Activated gamma-delta T cell (primary cell): ENCODE measurements at regions not wholly inside any gene's neighbourhood (a gene's known extent, or its start where the extent isn't known, plus 50 kb on each side); places are given as distances from the start of the nearest gene placed in this dataset.
"Not testable (repeated sequence)": the region's sequence is repeated elsewhere in the genome, so short reads cannot be mapped to it uniquely, and the experiment has no call there.

Source experiments
- DNase-seq: peaks from one replicate; lab custom pipeline; 2025; lab: John Stamatoyannopoulos, UW

DNA sequence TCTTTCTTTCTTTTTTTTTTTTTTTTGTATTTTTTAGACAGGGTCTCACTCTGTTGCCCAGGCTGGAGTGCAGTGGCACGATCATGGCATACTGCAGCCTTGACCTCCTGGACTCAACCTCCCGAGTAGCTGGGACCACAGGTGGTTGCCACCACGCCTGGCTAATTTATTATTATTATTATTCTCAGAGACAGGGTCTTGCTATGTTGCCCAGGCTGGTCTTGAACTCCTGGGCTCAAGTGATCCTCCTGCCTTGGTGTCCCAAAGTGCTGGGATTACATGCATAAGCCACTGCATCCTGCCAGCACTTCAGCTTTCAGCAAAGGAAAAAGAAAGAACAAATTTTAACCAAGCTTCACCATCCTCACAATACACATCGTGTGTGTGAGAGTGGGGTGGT, 97.9 kb upstream of the SERBP1 start:
- DNase-seq: no peak

DNA sequence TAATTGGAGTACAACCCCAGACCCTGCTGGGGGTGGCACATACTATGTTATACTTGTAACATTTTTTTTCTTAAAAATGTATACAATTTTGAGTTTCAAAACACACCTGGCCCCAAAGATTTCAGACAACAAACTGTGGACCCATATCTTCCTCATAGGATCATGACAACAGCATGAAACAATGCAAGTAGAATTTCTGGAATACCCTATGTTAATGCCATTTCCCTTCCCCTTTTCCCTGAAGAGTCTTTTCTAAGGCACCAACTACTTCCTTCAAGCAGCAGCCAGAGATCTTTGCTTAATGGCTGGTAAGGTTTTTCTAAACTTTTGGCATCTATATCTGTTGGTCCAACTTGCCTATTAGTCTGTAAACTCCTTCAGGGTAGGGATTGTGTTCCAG, 99.9 kb upstream of the SERBP1 start:
- no peak for DNase-seq

DNA sequence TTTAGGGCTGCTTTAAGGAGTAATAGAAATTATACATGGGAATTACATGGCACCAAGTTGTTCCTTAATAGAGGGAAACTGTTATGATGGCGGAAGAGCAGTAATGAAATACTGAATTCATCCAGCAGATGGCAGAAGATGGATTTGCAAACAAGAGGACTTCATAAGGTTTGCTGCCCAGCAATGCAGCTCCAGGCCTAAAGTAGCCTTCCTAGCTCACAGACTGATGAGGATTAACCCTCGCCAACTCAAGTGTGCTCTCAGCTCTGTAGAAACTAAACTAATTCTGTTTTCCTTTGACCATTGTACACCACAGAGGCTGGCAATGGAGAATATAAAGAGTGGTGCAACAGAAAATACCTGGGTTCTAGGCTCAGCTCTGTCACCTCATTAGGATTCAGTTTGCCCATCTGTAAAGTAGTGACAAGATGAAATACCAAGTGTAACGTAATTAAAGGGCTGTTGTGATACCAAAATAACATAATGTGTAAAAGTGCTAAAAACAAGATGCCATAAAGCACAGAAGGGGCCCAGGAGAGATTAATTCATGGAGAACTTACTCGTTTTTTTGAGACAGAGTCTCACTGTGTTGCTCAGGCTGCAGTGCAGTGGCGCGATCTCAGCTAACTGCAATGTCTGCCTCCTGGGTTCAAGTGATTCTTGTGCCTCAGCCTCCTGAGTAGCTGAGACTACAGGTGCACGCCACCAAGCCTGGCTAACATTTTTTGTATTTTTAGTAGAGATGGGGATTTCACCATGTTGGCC, 102.4 kb upstream of the SERBP1 start:
- no peak for DNase-seq

DNA sequence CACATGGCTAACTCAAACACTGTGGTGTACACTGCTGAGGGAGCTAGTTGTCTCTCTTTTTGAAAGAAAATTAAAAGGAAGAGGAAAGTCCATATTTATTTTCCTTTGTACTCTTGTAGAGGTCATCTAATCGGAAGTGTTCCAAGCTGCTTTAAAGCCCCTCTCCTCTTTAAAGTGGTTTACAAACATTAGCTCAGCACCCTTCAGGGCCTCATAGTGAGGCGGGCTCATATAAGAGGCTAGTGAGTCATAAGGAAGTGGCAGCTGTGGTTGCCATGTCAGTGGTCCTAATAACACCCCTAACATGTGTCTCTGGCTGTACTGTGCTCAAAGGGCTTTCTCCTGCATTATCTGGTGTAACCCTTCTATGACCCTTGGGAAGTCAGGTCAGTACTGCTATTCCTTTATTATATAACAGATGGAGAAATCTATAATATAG, 104.4 kb upstream of the SERBP1 start:
- no peak for DNase-seq

DNA sequence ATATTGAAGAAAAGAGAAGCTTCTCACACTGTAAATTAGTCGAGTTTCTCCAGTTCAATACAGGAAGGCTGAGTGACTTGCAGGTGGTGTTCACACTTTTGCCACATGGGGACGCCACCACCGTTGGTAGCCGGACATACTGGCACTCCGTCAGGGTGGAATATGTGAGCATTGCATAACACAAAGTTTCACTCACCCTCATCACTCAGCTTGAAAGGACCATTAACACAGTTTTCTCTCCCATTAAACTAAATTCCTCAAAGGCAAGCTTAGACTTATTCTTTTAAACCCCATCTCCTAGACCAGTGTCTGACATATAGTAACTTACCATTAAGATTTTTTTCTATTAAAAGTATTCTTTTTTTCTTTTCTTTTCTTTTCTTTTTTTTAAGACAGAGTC, 105.3 kb upstream of the SERBP1 start:
- DNase-seq: no peak

DNA sequence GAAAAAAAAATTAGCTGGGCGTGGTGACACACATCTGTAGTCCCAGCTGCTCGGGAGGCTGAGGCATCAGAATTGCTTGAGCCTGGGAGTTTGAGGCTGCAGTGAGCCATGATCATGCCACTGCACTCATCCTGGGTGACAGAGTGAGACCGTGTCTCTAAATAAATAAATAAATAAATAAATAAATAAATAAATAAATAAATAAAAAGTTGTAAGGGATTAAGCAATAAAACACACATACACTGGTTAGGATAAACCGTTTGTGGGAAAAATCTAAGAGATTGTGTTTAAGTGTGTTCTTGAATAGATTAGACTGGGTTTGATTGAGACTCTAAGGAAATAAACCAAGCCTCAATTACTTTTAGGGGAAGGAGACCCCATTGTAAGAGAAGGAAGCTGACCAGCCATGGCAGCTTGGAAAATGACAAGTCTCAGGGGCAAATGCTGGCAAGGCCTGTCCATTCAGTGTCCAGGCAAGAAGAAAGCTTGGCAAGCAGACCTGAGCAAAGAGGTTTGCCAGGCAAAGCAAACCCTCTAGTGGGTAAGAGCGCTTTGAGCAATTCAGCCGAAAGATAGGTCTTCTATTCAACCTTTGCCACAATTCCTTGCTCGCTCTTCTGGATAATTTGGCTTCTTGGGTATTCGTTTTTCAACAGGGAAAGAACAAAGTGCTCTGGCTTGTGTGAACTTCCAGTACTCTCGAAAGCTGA, 106.9 kb upstream of the SERBP1 start:
- DNase-seq: no peak

DNA sequence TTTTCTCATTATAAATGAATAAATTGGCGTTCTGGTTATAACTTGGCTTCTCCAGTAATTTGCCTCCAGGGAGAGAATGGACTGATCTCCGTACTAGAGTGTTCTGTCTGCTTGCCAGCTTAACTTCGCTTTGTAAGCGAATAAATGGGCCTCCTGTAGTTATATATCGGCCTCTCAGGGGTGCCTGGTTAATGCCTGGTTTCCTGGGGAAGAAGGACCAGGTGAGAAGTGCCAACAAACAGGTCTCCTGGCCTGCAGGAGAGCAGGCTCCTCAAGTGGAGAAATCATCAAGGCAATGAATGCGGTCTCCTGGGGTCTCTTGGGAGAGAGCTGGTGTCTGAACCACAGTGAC, 107.4 kb upstream of the SERBP1 start:
- DNase-seq: no peak

DNA sequence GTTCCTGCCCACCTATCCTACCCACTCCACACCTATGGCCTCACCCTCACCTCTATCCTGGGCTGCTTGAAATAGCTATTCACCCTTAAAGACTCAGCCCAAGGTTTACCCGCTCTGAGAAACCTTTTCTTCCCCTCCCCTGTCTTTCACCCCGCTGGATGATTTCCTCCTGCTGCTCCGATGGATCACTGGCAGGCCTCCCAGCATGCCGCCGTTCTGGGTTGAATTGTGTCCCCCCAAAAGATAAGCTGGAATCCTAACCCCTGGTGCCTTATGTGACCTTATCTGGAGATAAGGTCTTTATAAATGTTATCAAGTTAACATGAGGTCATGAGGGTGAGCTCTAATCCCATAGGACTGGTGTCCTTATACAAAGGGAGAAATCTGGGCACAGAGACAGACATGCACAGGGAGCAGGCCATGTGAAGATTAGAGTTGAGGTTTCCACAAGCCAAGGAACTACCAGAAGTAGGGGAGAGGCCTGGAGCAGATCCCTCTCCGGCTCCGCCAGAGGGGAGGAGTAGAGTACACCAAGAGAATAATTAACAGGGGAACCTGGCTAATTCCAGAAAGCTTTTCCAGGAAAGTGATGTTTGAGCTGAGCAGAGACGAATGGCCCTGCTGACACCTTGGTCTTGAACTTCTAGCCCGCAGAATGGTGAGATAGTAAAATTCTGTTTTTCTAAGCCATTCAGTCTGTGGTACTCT, 110.0 kb upstream of the SERBP1 start:
- DNase-seq: no peak

DNA sequence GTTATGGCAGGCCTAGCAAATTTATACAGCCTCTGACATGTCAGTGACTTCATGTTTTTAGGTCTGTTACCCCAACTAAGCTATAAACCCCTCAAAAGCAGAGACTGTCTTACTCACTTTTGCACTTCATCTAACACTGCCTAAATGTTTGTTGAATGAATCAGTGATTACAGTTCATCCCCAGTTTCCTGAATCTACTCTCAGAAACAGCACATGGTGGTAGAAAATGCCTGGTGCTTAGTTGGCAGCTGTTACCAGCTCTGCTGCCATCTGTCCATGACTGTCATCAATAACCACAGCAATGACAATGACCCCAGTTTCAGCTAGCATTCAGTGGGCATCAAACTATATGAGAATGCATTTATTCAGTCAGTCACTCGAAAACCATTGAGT, 110.5 kb upstream of the SERBP1 start:
- DNase-seq: no peak

DNA sequence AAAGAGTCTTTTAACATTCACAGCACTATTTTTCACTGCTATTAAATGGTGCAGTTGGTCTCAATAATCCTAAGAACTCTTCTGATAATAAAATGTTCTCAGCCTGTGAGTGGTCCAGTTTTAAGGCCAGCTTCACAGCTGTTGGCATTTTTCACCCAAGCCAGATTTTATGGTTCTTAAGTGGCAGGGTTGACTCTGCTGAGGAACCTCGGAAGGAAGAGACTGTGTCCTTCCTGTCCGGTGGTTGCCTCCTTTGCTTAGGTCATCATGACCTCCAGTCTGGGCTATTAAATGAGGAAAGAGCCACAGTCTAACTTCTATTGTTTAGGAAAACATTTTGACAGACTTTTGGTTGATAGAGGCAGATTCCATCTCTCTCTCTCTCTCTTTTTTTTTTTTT, 112.5 kb upstream of the SERBP1 start:
- no peak for DNase-seq

DNA sequence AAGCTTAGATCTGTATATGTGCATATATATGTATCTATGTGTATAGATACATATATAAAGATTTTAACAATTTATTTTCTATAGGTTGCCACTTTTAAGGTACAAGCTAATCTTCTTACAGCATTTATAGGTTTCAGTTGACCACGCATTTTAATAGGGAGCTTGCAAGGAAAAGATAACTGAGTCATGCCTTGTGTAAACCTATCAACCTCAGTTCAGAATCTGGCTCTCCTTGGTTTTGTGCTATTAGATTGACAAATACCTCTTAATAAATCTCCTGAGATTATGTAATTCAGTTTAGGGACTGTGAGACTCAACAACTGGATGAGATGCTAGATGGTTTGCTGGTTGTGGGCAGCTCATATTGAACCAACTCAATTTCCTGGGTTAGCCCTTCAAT, 114.7 kb upstream of the SERBP1 start:
- no peak for DNase-seq

DNA sequence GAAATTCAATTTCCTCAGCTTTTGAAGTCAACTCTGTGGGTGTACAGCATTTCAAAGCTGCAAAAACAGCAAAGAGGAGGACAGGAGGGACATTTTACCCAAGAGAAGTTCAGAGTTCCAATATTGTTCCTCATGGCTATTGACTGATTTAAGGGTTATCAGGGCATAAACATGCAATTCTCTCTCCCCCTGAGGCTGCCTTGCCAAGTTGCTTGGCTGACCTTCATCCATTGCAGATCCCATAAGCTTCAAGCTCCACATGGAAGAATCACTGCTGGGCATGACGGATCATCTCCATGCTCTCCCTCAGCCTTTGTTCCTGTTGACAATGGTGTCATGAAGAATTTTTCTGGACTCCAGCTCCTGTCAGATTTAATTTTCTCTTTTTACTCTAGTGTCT, 115.2 kb upstream of the SERBP1 start:
- no peak for DNase-seq

DNA sequence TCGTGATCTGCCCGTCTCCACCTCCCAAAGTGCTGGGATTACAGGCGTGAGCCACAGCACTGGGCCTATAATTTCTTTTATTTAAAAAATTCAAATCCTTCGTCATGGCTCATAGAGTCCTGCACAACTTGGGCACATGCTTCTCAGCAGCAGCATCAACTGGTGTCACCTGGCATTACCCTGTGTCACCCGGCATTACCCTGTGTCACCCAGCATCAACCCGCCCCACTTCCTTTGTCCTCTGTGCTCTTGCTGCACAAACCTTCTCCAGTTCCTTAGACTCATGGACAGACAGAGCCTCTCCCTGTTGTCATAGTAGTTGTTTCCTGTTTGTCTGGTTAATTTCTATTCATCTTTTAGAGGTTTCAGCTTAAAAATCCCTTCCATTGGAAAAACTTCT, 121.2 kb upstream of the SERBP1 start:
- no peak for DNase-seq

DNA sequence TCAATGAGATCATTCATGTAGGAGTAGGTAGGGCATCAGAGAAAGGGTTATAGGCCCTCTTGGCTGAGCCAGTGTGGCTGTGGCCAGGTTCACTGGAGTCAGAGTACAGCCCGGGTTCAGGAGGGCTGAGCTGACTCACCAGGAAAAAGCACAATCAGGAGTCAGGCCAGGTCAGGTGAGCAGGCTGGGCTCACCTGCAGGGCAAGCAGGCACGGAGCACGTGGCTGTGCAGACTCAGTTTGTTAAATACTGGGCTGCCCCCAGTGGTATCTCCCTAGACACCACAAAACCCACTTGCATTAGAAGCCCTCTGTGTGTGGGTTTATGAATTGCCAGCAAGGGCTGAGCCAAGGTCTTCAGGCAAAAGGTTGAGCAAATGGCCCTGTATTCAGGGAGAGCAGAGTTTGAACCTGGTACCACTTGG, 122.1 kb upstream of the SERBP1 start:
- DNase-seq: no peak

DNA sequence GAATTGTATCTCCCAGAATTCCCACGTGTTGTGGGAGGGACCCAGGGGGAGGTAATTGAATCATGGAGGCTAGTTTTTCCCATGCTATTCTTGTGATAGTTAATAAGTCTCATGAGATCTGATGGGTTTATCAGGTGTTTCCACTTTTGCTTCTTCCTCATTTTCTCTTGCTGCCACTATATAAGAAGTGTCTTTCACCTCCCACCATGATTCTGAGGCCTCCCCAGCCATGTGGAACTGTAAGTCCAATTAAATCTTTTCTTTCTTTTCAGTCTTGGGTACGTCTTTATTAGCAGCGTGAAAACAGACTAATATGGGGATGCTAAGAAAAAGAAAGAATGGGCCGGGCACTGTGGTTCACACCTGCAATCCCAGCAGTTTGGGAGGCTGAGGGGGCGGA, 124.0 kb upstream of the SERBP1 start:
- not testable (repeated sequence) for DNase-seq

DNA sequence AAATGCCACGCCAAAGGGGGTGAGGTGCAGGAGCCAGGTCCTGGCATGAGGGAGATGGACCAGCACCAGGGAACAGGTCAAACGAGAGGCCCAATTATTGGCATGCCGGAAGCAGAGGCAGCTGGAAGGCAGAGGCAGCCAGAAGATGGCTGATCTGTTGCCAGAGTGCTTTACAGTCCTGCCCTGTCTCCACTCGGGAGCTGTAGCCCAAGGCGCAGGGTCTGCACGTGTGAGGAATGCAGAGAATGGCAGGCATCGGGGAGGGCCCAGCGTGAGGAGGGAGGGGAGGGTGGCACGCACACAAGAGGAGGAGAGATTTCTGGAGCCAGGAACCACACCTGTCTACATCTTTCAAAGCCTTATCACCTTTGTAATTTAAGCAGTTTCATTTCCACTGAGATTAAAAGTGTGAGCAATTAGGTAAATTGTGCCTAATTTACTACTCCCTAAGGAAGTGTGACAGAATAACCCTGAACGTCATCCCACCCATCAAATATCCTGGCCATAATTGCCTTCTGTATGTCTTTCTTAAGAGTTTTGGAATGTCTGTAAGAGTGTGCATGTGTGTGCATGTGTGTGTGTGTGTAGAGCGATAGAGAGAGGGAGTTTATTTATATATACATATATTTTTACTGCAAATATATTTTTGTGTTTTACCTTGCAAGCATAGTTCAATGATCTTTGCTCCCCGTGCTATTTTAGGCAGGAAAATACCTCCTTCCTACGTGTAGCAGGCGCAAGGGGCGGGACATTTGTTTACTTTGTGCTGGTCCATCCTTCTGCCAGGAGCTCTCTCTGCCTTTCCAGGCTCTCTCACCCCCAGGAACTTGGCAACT, 125.5 kb upstream of the SERBP1 start:
- DNase-seq: no peak

DNA sequence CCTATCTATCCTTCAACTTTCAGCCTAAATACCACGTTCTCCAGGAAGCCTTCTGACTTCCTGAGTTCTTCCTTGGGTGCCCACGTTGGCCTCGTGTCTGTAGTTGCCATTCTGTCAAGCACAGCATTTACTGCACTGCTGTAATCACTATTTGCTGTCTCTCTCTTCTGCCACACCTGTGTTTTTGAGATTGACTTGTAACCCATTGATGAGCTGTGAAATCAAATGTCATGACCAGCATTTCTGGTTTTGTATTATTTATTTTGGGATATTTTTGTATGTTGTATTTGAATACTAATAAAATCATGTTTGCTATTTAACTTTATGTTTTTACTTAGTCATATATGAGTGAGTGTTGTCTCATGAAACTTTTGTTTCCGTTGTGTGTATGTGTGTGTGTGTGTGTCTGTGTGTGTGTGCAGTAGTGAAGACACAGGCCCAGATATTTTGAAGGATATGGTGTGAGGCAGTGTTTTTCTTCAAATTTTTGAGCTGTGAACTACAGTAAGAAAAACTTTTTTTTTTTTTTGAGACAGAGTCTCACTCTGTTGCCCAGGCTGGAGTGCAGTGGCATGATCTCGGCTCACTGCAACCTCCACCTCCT, 126.2 kb upstream of the SERBP1 start:
- DNase-seq: no peak

DNA sequence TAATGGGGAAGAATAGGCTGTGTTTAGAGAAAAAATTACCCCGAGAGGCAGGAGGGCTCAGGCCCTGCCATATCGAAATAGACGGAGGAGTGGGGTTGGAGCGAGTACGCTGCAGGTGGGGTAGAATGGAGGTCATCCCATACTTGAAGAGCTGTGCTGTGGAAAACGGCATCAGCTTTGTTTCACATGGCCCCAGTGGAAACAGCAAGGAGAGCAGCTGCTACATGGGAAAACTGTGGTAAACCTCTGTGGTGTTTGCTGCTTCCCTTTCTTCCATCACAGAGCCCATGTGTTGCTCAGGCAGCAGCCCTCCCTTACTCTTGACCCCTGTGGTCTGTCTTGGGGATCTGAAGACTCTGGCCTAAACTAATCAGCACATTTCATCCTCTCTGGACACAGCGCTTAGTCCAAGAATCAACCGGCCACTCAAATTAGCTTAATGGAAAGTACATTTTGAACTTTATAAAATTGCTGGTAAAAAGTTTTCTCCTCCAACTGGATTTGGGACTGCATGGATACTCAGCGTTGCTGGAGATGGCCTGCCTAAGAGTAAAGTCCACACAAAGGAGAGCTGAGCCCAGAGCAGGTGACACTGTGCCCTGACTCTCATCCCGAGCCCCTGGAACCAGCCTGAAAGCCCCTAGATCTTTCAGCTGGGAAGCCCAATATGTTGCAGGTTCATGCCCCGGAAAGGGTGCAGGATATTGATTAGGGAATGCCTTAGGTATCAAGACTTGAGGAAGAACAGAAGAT, 127.1 kb upstream of the GADD45A start:
- DNase-seq: no peak

DNA sequence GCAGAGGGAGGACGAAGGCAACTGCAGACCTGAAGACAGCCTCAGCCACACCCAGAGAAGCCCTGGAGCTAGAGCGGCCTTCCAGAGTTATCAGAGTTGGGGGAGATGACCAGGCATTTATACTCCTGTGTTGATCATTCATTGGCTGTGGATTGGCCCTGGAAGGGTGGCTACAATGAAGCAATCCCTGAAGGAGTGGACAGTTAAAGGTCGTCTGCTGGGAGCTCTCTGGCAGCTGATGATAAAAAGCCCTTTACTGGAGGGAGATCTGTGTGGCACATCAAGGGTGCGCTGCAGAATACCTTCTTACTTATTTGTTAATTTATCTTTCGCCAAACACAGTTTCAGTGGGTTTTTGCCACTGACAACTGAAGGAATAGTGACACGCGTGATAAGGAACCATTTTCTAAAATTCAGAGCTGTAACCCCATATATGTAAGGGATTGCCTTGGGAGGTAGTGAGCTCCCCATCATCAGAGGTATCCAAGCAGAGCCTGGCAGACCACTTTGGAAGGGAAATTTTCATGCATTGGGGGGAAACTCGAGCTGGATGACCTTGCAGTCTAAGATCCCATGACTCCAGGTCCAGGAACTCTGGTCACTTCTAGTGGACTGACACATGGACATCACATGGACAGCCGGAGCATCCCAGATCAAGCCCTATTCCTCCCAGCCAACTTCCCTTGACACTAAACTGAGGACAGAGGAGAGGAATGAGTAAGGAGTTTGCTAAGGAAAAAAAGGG, 126.4 kb upstream of the GADD45A start:
- no peak for DNase-seq

DNA sequence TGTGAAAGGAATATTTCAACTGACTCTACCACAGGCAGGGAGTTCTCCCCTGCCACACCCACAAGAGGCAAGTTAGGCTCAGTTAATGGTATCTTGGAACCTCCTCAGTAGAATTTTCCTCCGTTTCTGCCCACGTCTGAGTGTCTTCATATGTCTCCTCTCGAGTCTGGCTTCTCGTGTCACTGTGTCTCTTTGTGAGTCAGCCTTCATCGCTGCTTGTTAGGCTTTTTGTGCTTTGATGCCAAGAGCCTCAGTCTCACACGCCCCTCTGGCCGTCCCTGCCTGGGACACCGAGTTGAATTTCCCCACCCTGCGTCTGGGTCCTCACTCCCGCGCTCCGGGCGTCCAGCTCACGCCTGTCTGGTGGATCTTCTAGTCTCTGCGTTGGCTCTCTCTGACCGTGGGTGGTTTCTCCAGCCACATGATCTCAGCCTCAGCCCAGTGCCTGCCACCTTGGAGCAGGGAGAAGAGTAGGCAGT, 125.7 kb upstream of the GADD45A start:
- DNase-seq: no peak
